GM21515 (cell line): ENCODE measurements at regions not wholly inside any gene's neighbourhood (a gene's known extent, or its start where the extent isn't known, plus 50 kb on each side); places are given as distances from the start of the nearest gene placed in this dataset.
A peak's percentile ranks its signal among the peaks of the same experiment; 100 is the strongest.

Experiments
- ATAC-seq: cut with Tn5 transposase; IDR thresholded peaks from one replicate; pipeline ENCODE4 v1.9.1; 2021; ENCODE audit not compliant: unreplicated experiment

- no peak for ATAC-seq
Measured at GRCh38 chr14:55734731-55735130, 154.7 kb downstream of the KTN1 start.

GRCh38 chr14:55739967-55740648, 160.1 kb downstream of the KTN1 start:
- no peak for ATAC-seq

GRCh38 chr14:55740649-55740989, 160.6 kb downstream of the KTN1 start:
- ATAC-seq, result no peak

GRCh38 chr14:55741240-55741639, 161.2 kb downstream of the KTN1 start:
- no peak for ATAC-seq

- no peak for ATAC-seq
Measured at GRCh38 chr14:55743551-55743950, 163.5 kb downstream of the KTN1 start.

GRCh38 chr14:55744321-55744720, 164.3 kb downstream of the KTN1 start:
- no peak for ATAC-seq

GRCh38 chr14:55745906-55746305, 165.9 kb downstream of the KTN1 start:
- ATAC-seq, result no peak

GRCh38 chr14:55746558-55746957, 166.6 kb downstream of the KTN1 start:
- ATAC-seq, result no peak

GRCh38 chr14:55747186-55747585, 167.2 kb downstream of the KTN1 start:
- no peak for ATAC-seq

GRCh38 chr14:55749201-55749812, 169.3 kb downstream of the KTN1 start:
- no peak for ATAC-seq

- no peak for ATAC-seq
Measured at GRCh38 chr14:55749946-55750345, 169.9 kb downstream of the KTN1 start.

- ATAC-seq, result no peak
Measured at GRCh38 chr14:55752580-55753390, 172.8 kb downstream of the KTN1 start.

- no peak for ATAC-seq
Measured at GRCh38 chr14:55754471-55754870, 174.5 kb downstream of the KTN1 start.

GRCh38 chr14:55754871-55755270, 174.9 kb downstream of the KTN1 start:
- ATAC-seq, result no peak

- no peak for ATAC-seq
Measured at GRCh38 chr14:55756078-55756477, 176.1 kb downstream of the KTN1 start.

GRCh38 chr14:55756557-55756956, 176.6 kb downstream of the KTN1 start:
- no peak for ATAC-seq

GRCh38 chr14:55758796-55759195, 178.8 kb downstream of the KTN1 start:
- no peak for ATAC-seq

GRCh38 chr14:55760789-55761566, 181.0 kb downstream of the KTN1 start:
- no peak for ATAC-seq

GRCh38 chr14:55761651-55762050, 181.6 kb downstream of the KTN1 start:
- no peak for ATAC-seq

- peak; percentile 79 for ATAC-seq
Measured at GRCh38 chr14:55762595-55763232, 182.7 kb downstream of the KTN1 start.

- no peak for ATAC-seq
Measured at GRCh38 chr14:55764784-55765183, 184.8 kb downstream of the KTN1 start.
